AG09309 (cell line): ENCODE measurements at regions not wholly inside any gene's neighbourhood (a gene's known extent, or its start where the extent isn't known, plus 50 kb on each side); places are given as distances from the start of the nearest gene placed in this dataset.

Source experiments
- DNase-seq: peaks from one replicate; pipeline ENCODE4 v3.0.0-alpha.2; 2010; ENCODE audit warnings: low read depth
- H3K4me3 ChIP-seq: 2 replicates; pipeline ENCODE4 v1.5.1; 2011; ENCODE audit warnings: mild to moderate bottlenecking, low read depth, low read length, moderate library complexity; ENCODE audit not compliant: control insufficient read depth
- TF ChIP-seq, protein P1 (sequence below): IDR thresholded peaks from 2 replicates; pipeline ENCODE4 v1.5.1; 2011; ENCODE audit warnings: mild to moderate bottlenecking, low read depth, low read length, inconsistent platforms; ENCODE audit not compliant: insufficient read depth, control insufficient read depth; ENCODE audit errors: missing control alignments

DNA sequence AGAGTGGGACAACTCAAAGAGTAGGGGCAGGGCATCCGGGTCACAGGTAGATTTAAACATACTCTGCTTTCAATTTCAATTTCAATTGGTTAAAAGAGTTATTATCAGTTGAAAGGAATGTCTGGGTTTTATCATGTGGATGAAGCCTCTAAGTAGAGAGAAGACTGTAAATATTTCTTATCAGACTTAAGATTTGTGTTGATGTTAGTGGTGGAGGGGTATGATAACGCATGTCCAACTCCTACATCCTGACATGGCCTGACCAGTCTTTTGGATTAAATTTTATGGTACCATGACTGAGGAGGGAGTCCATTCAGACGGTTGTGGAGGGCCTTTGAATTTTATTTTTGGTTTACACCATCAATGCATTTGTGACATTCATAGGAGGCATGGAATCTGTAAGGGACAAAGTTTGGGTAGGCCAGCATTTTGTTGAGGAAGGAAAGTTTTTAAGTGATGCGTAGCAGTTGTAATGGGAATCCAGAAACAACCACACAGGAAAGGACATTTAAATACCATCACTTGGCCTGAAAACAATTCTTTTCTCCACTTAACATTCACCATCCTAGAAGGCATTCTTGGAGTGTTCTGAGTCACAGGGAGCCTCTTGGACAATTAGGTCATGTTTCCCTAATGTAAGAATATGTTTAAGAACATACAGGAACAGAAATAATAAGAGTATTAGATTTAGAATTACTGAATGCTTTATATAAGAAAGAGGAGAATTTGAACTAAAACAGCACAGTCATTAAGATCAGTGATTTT is 371.9 kb downstream of the ATP23 start:
- TF ChIP-seq, protein P1, sequence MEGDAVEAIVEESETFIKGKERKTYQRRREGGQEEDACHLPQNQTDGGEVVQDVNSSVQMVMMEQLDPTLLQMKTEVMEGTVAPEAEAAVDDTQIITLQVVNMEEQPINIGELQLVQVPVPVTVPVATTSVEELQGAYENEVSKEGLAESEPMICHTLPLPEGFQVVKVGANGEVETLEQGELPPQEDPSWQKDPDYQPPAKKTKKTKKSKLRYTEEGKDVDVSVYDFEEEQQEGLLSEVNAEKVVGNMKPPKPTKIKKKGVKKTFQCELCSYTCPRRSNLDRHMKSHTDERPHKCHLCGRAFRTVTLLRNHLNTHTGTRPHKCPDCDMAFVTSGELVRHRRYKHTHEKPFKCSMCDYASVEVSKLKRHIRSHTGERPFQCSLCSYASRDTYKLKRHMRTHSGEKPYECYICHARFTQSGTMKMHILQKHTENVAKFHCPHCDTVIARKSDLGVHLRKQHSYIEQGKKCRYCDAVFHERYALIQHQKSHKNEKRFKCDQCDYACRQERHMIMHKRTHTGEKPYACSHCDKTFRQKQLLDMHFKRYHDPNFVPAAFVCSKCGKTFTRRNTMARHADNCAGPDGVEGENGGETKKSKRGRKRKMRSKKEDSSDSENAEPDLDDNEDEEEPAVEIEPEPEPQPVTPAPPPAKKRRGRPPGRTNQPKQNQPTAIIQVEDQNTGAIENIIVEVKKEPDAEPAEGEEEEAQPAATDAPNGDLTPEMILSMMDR = no peak
- peak; percentile 25 for DNase-seq

GRCh38 chr12:58314610-58315009 is 373.2 kb downstream of the ATP23 start:
- H3K4me3 ChIP-seq = no peak overlapping the region
- TF ChIP-seq, protein P1 = no peak
- peak; percentile 29 for DNase-seq

More for the DNA sequence above, 371.9 kb downstream of the ATP23 start:
- no peak overlapping the region for H3K4me3 ChIP-seq

- no peak for DNase-seq
- TF ChIP-seq, protein P1 = no peak
- no peak overlapping the region for H3K4me3 ChIP-seq
Observed at GRCh38 chr12:58316926-58317325, 375.6 kb downstream of the ATP23 start.

GRCh38 chr12:58321414-58321813 is 380.0 kb downstream of the ATP23 start:
- H3K4me3 ChIP-seq = no peak overlapping the region
- TF ChIP-seq, protein P1 = no peak
- DNase-seq = no peak

DNA sequence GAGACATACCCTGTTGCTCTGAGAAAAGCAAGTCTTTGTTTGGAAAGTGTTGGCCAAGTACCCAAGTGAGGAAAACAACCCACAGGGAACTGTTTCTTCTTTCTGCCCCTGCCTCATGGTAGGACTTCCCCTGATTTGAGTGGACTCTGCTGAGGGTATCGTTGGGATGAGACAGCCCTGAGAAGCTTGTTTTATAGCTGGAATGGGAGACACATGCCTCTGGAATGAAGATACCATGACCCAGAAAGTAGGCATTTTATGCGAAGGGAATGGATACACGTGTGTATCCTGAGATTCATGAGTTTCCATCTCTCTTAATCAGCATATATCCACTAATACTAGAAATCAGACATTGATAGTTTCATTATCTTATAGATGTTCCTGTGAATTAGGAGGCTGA is 382.3 kb downstream of the ATP23 start:
- no peak for DNase-seq
- no peak overlapping the region for H3K4me3 ChIP-seq
- TF ChIP-seq, protein P1 = no peak

DNA sequence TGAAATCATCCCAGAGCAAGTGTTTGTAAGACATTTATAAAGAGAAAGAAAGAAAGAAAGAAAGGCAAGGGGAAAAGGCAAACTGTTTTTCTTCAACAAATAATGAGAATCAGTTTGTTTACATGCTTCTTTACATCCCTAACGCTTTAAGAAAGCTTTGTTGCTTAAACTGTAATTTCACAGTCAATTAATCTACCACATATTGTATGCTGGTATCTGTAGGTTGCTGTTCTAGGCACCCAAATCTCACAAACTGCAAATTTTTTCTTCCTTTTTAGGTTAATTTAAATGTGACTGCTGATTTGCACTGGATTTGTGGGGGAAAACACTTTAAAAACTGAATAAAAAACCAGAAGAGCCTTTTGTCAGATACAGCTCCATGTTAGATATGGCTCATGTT is 384.2 kb downstream of the ATP23 start:
- H3K4me3 ChIP-seq = no peak overlapping the region
- TF ChIP-seq, protein P1 = no peak
- DNase-seq = no peak
